Neural crest cell (in vitro differentiated cells): ENCODE measurements at regions not wholly inside any gene's neighbourhood (a gene's known extent, or its start where the extent isn't known, plus 50 kb on each side); places are given as distances from the start of the nearest gene placed in this dataset.

Experiments
- DNase-seq: peaks from one replicate; pipeline ENCODE4 v3.0.0; 2021; ENCODE audit warnings: low read depth, mixed read lengths, low spot score
- H3K27ac Mint-ChIP-seq: one replicate; pipeline ENCODE4 v1.8.0; 2021; ENCODE audit warnings: mild to moderate bottlenecking, mixed read lengths; ENCODE audit not compliant: unreplicated experiment
- H3K27me3 Mint-ChIP-seq: 2 replicates; pipeline ENCODE4 v1.8.0; 2021; ENCODE audit warnings: low read depth, mild to moderate bottlenecking, mixed read lengths
- H3K36me3 Mint-ChIP-seq: 2 replicates; pipeline ENCODE4 v1.8.0; 2021; ENCODE audit warnings: low read depth, mild to moderate bottlenecking, mixed read lengths
- H3K4me1 Mint-ChIP-seq: 2 replicates; pipeline ENCODE4 v1.8.0; 2021; ENCODE audit warnings: mixed read lengths
- H3K4me3 Mint-ChIP-seq: one replicate; pipeline ENCODE4 v1.8.0; 2021; ENCODE audit warnings: mild to moderate bottlenecking, mixed read lengths
- H3K9me3 Mint-ChIP-seq: 2 replicates; pipeline ENCODE4 v1.8.0; 2021; ENCODE audit warnings: mixed read lengths
- CTCF ChIP-seq: fragments of 200-600 bp; sonication (generic); conservative IDR thresholded peaks from 2 replicates; pipeline ENCODE4 v1.5.0; 2021; ENCODE audit warnings: antibody characterized with exemption, mild to moderate bottlenecking

DNA sequence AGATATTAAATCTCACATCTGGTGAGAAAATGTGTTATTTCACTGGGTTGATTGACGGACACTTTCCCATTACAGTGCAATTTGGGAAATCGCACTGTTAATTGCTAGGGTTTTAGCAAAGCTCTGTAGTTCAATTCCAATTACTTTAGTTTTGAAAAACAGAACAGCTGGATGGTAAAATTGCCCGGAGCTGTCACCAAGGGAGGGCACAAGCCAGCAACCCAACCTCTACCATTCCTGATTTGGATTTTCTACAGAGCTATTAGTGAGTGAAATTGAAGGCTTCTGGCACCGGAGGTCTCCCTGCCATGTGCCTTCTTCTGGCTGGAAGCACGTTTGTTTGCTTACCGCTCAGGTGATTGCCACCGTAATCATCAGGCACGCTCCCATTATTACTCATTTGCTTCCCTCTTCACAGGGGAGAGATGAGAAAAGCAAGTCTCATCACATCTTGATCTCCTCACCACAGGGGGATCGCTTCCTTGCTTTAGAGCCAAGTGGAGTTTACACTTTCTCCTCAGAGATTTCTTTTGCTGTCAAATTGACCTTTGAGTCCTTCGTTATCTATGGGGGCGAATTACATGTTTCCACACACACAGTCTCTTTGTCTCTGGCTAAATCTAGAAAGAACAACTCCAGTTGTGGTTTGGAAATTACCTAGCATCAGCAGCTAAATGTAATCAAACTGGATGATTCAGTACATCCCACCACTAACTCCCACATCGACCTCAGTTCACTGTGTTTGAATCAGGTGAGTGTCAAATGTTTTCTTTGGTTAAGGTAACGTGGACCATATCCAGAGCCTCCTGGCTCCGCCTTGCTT, 421.7 kb upstream of the GOLIM4 start:
- Mint-ChIP-seq H3K36me3 (peaks cover 7% of the 10 kb centered on the region), H3K4me3 (no peak overlapping the region), H3K9me3 (no peaks in the 10 kb centered on the region), H3K27me3 (no peaks in the 10 kb centered on the region), H3K4me1 (peaks cover 23% of the 10 kb centered on the region), H3K27ac (no peak overlapping the region)
- DNase-seq: no peak
- no peak for TF ChIP-seq CTCF

DNA sequence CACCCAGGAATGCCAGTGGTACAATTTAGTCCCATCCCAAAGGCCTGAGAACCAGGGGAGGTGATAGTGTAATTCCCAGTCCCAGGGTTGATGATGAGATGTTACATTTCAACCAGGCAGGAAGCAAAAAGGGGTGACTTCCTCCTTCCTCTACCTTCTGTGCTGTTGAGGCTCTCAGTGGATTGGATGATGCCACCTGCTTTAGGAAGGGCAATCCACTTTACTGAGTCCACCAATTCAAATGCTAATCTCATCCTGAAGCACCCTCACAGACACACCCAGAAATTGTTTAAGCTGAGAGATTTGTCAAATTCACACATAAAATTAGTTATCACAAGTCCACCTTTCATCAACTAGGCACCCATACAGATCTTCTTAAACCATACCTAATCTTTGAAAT, 418.5 kb upstream of the GOLIM4 start:
- no peak for DNase-seq
- H3K27ac Mint-ChIP-seq: no peak overlapping the region
- H3K4me1 Mint-ChIP-seq: peaks cover 33% of the 10 kb centered on the region
- H3K36me3 Mint-ChIP-seq: no peaks in the 10 kb centered on the region
- no peak overlapping the region for H3K4me3 Mint-ChIP-seq
- H3K9me3 Mint-ChIP-seq: no peaks in the 10 kb centered on the region
- no peak for TF ChIP-seq CTCF
- H3K27me3 Mint-ChIP-seq: no peaks in the 10 kb centered on the region

DNA sequence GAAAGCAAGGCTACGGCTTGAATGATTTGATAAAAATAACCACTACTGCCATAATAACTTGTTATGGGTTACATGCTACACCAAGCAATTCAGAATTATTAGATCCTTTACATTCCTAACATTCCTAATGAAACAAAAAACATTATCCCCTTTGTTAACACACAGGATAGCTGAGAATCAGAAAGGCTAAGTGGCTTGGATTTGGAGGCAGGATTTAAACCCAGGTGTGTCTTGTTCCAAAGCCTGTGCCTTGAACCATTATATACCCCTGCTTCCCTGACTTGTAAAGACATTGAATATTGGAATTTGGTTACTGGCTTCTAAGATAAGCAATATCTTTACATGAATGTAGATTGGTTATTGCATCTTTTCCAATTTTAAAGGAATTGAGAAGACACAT, 417.1 kb upstream of the GOLIM4 start:
- no peak overlapping the region for H3K27ac Mint-ChIP-seq
- H3K4me1 Mint-ChIP-seq: peaks cover 40% of the 10 kb centered on the region
- H3K36me3 Mint-ChIP-seq: no peaks in the 10 kb centered on the region
- no peak for TF ChIP-seq CTCF
- no peaks in the 10 kb centered on the region for H3K9me3 Mint-ChIP-seq
- DNase-seq: no peak
- H3K27me3 Mint-ChIP-seq: no peaks in the 10 kb centered on the region
- H3K4me3 Mint-ChIP-seq: no peak overlapping the region

GRCh38 chr3:168511428-168512014, 415.8 kb upstream of the GOLIM4 start:
- Mint-ChIP-seq H3K4me1 (peaks cover 45% of the 10 kb centered on the region), H3K9me3 (no peaks in the 10 kb centered on the region), H3K27me3 (no peaks in the 10 kb centered on the region), H3K27ac (no peak overlapping the region), H3K36me3 (no peaks in the 10 kb centered on the region), H3K4me3 (no peak overlapping the region)
- TF ChIP-seq CTCF: peak; percentile 76
- no peak for DNase-seq

DNA sequence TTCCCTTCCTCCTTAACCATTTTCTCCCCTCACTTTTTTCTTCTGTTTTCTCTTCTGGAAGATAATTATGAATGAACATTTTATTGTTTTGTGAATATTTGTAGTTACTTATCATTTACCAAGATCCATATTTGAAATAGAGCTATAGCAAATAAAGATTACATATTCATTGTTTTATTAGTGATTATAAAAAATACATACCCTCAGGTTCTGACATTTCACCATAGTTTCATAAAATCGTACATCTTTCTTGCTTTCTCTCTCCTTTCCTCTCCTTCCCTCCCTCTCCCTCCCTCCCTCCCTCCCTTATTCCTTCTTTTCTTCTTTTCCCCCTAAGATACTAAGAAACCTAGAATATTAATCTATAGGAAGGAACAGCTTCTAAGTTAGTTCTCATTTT, 410.9 kb upstream of the GOLIM4 start:
- H3K4me3 Mint-ChIP-seq: no peak overlapping the region
- H3K9me3 Mint-ChIP-seq: no peaks in the 10 kb centered on the region
- TF ChIP-seq CTCF: no peak
- H3K27ac Mint-ChIP-seq: no peak overlapping the region
- H3K36me3 Mint-ChIP-seq: no peaks in the 10 kb centered on the region
- no peaks in the 10 kb centered on the region for H3K27me3 Mint-ChIP-seq
- DNase-seq: no peak
- H3K4me1 Mint-ChIP-seq: peaks cover 37% of the 10 kb centered on the region
